ENCODE measurements at regions not wholly inside any gene's neighbourhood (a gene's known extent, or its start where the extent isn't known, plus 50 kb on each side); places are given as distances from the start of the nearest gene placed in this dataset.

DNA sequence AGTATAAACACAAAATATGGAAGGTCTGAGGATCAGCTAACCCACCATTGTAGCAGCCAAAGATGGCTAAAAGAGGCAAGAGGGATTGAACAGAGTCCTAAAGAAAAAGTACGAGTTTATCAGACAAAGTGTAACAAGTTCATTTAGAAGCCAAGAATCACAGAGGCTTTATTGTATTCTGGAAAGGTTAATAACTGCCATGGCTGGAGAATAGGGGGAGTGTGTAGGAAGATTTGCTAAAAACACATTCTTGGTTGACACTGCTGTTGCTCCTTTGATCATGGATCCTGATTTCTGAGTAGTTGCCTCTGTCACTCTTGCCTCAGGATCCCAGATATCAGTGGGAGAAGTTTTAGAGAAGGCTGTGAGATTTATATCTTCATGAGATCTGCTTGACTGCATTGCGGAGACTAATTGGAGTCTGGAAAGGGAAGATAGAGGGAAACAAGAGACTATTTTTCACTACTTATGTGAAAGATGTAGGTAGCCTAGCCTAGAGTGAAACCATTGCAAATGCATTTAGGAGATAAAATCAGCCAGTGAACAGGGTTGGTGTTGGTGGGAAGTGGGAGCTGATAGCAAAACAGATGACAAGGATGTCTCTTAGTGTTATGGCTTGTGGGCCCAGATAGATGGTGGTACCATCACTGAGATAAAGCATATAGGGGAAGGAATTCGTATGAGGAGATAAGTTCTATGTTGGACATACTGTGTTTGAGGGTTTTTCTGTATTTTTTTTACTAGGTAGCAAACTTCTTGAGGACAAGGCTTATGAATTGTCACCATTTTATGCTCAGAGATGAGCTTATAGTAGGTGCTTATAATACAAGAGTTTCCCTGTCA, 402.9 kb upstream of the PDE3A start:
- TF ChIP-seq RAD21 (IDR thresholded peaks at IDR 0.05; ENCODE audit: low read depth) (no peak), SP1 (IDR thresholded peaks at IDR 0.05; ENCODE audit: low read depth) (no peak), POLR2A (IDR thresholded peaks at IDR 0.05; ENCODE audit: borderline replicate concordance, extremely low read depth, insufficient read depth, insufficient read length) (no peak), POLR2AphosphoS5 (IDR thresholded peaks at IDR 0.05; ENCODE audit: low read depth, low read length) (no peak), EZH2 (IDR thresholded peaks at IDR 0.05) (no peak), SIN3A (IDR thresholded peaks at IDR 0.05; ENCODE audit: low read depth) (no peak), ZNF274 (IDR thresholded peaks at IDR 0.05; ENCODE audit: low read depth, low read length) (no peak), FOSL1 (IDR thresholded peaks at IDR 0.05; ENCODE audit: low read depth) (no peak), ZFX (IDR thresholded peaks at IDR 0.05) (no peak), EZH2phosphoT487 (IDR thresholded peaks at IDR 0.05; ENCODE audit: borderline replicate concordance) (no peak), SRF (IDR thresholded peaks at IDR 0.05; ENCODE audit: low read depth) (no peak)
- TF ChIP-seq, protein P1, sequence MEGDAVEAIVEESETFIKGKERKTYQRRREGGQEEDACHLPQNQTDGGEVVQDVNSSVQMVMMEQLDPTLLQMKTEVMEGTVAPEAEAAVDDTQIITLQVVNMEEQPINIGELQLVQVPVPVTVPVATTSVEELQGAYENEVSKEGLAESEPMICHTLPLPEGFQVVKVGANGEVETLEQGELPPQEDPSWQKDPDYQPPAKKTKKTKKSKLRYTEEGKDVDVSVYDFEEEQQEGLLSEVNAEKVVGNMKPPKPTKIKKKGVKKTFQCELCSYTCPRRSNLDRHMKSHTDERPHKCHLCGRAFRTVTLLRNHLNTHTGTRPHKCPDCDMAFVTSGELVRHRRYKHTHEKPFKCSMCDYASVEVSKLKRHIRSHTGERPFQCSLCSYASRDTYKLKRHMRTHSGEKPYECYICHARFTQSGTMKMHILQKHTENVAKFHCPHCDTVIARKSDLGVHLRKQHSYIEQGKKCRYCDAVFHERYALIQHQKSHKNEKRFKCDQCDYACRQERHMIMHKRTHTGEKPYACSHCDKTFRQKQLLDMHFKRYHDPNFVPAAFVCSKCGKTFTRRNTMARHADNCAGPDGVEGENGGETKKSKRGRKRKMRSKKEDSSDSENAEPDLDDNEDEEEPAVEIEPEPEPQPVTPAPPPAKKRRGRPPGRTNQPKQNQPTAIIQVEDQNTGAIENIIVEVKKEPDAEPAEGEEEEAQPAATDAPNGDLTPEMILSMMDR (IDR thresholded peaks at IDR 0.05 in 2 of 3, conservative IDR thresholded peaks at IDR 0.05 in 1 of 3; ENCODE audit: borderline replicate concordance in 1 of 3, insufficient read depth in 1 of 3, low read depth in 2 of 3, low read length in 2 of 3), result no peak
- TF ChIP-seq, protein P2, sequence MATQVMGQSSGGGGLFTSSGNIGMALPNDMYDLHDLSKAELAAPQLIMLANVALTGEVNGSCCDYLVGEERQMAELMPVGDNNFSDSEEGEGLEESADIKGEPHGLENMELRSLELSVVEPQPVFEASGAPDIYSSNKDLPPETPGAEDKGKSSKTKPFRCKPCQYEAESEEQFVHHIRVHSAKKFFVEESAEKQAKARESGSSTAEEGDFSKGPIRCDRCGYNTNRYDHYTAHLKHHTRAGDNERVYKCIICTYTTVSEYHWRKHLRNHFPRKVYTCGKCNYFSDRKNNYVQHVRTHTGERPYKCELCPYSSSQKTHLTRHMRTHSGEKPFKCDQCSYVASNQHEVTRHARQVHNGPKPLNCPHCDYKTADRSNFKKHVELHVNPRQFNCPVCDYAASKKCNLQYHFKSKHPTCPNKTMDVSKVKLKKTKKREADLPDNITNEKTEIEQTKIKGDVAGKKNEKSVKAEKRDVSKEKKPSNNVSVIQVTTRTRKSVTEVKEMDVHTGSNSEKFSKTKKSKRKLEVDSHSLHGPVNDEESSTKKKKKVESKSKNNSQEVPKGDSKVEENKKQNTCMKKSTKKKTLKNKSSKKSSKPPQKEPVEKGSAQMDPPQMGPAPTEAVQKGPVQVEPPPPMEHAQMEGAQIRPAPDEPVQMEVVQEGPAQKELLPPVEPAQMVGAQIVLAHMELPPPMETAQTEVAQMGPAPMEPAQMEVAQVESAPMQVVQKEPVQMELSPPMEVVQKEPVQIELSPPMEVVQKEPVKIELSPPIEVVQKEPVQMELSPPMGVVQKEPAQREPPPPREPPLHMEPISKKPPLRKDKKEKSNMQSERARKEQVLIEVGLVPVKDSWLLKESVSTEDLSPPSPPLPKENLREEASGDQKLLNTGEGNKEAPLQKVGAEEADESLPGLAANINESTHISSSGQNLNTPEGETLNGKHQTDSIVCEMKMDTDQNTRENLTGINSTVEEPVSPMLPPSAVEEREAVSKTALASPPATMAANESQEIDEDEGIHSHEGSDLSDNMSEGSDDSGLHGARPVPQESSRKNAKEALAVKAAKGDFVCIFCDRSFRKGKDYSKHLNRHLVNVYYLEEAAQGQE (IDR thresholded peaks at IDR 0.05; ENCODE audit: low read depth), result no peak
